Testis (tissue), 2 donors: ENCODE measurements at regions not wholly inside any gene's neighbourhood (a gene's known extent, or its start where the extent isn't known, plus 50 kb on each side); places are given as distances from the start of the nearest gene placed in this dataset.

Experiments used
- DNase-seq: peaks from one replicate; pipeline ENCODE4 v3.0.0-alpha.2; 2019
- H3K27ac ChIP-seq, 2 donors: fragments of 200-600 bp; sonication (generic); one replicate each; pipeline ENCODE4 v1.5.1; 2019
- H3K27me3 ChIP-seq: fragments of 200-600 bp; sonication (generic); one replicate; pipeline ENCODE4 v1.5.1; 2019
- H3K36me3 ChIP-seq: fragments of 200-600 bp; sonication (generic); one replicate; pipeline ENCODE4 v1.5.1; 2017; ENCODE audit warnings: low read depth; ENCODE audit errors: missing control alignments
- H3K4me1 ChIP-seq: fragments of 200-600 bp; sonication (generic); one replicate; pipeline ENCODE4 v1.5.1; 2019
- H3K4me3 ChIP-seq, 2 donors: fragments of 200-600 bp; sonication (generic); one replicate each; pipeline ENCODE4 v1.5.1; 2017 to 2019
- H3K9me3 ChIP-seq: fragments of 200-600 bp; sonication (generic); one replicate; pipeline ENCODE4 v1.5.1; 2017
- CTCF ChIP-seq, 3 experiments: fragments of 450-650 bp in 2 of 3; fragments of 200-600 bp in 1 of 3; sonication (generic) in 1 of 3; IDR thresholded peaks; one replicate each; pipeline ENCODE4 v1.5.1; 2016 to 2019; ENCODE audit warnings: antibody characterized with exemption in 3 of 3, mild to moderate bottlenecking in 2 of 3, moderate library complexity in 1 of 3
- POLR2A ChIP-seq: fragments of 450-650 bp; IDR thresholded peaks from one replicate; pipeline ENCODE4 v1.6.1; 2017; ENCODE audit warnings: antibody characterized with exemption, mild to moderate bottlenecking, moderate library complexity
- WGBS, 2 donors: methylation state at CpG; one replicate each; pipeline ENCODE4 v1.1.5; 2018; 5-methylcytosine and 5-hydroxymethylcytosine counted together
- intact Hi-C: fragments of 100-400 bp; cut with DNase I; formaldehyde crosslinking; loops from one replicate; pipeline ENCODE4 v1.15.1; 2023; ENCODE audit warnings: low total_unique reads

- no peak overlapping the region for H3K4me3 ChIP-seq
- DNase-seq = no peak
- TF ChIP-seq CTCF (IDR thresholded peaks at IDR 0.05) (no peak), POLR2A (no peak)
- WGBS, 2 donors = 89 to 97% methylated on average over 3 of the region's 3 CpGs
- no peaks in the 10 kb centered on the region for H3K36me3 ChIP-seq
- H3K27ac ChIP-seq = no peak overlapping the region
- no peaks in the 10 kb centered on the region for H3K4me1 ChIP-seq
- H3K27me3 ChIP-seq = no peaks in the 10 kb centered on the region
- no peaks in the 10 kb centered on the region for H3K9me3 ChIP-seq
- intact Hi-C loops = no loop called here
Observed at GRCh38 chr12:59911516-59911915, 315.7 kb downstream of the SLC16A7 start.

DNA sequence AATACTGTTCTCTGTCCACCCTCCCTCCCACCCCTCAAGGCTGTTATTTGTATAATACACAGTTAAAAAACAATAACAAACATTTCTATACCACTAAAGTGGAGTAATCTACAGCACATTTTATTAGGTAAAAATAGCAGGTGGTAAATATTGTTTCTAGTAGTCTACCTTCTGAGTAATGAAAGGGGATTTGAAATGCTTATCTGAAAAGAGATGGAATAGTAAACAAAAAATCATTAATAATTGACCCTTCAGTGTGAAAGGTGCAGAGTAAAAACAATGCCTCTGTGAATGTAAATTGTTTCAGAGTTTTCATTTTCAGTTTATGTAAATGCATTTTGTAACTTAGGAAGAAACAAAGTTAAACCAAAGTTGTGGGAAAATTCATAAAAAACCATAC, 321.2 kb downstream of the SLC16A7 start:
- intact Hi-C loops = no loop called here
- Histone ChIP-seq H3K27me3 (no peaks in the 10 kb centered on the region), H3K27ac (no peak overlapping the region), H3K4me1 (no peaks in the 10 kb centered on the region), H3K4me3 (no peak overlapping the region), H3K9me3 (no peaks in the 10 kb centered on the region), H3K36me3 (no peaks in the 10 kb centered on the region)
- DNase-seq = no peak
- TF ChIP-seq POLR2A (no peak), CTCF (IDR thresholded peaks at IDR 0.05) (no peak)

- Histone ChIP-seq H3K27ac (no peak overlapping the region), H3K27me3 (no peaks in the 10 kb centered on the region), H3K4me1 (no peaks in the 10 kb centered on the region), H3K9me3 (no peaks in the 10 kb centered on the region), H3K36me3 (no peaks in the 10 kb centered on the region), H3K4me3 (no peak overlapping the region)
- DNase-seq = no peak
- WGBS, 2 donors = 64 to 80% methylated on average over 1 of the region's 1 CpG
- TF ChIP-seq POLR2A (no peak), CTCF (IDR thresholded peaks at IDR 0.05) (no peak)
- intact Hi-C loops = no loop called here
Observed at GRCh38 chr12:59927032-59927431, 331.2 kb downstream of the SLC16A7 start.

- H3K4me1 ChIP-seq = no peaks in the 10 kb centered on the region
- DNase-seq = no peak
- no peak overlapping the region for H3K27ac ChIP-seq
- H3K9me3 ChIP-seq = no peaks in the 10 kb centered on the region
- intact Hi-C loops = no loop called here
- TF ChIP-seq POLR2A (no peak), CTCF (IDR thresholded peaks at IDR 0.05) (no peak)
- no peaks in the 10 kb centered on the region for H3K36me3 ChIP-seq
- WGBS, 2 donors = 94% methylated on average over 1 of the region's 1 CpG
- H3K27me3 ChIP-seq = no peaks in the 10 kb centered on the region
- H3K4me3 ChIP-seq = no peak overlapping the region
Observed at GRCh38 chr12:59928416-59928815, 332.6 kb downstream of the SLC16A7 start.

DNA sequence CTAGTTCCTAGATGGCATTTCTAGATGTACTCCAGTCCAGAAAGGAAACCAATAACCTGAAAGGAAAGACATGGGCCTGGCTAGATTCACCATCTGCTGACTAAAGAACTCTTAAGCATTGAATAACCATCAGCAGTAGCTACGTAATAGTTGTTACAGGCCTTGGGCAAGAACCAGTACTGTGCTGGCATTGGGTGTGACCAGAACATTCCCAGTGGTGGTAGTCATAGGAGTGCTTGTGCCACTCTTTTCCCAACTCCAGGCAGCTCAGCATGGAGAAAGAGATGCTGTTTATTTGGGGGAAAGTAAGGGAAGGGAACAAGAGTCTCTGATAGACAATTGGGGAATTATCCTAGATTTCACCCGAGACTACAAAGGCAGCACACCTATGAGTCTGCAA, 333.3 kb downstream of the SLC16A7 start:
- H3K4me3 ChIP-seq = no peak overlapping the region
- DNase-seq = no peak
- no peaks in the 10 kb centered on the region for H3K4me1 ChIP-seq
- H3K27me3 ChIP-seq = no peaks in the 10 kb centered on the region
- WGBS, 2 donors = 93 to 94% methylated on average over 2 of the region's 2 CpGs
- TF ChIP-seq POLR2A (no peak), CTCF (IDR thresholded peaks at IDR 0.05) (no peak)
- no peak overlapping the region for H3K27ac ChIP-seq
- H3K9me3 ChIP-seq = no peaks in the 10 kb centered on the region
- intact Hi-C loops = no loop called here
- no peaks in the 10 kb centered on the region for H3K36me3 ChIP-seq
